HG03060 (cell line): ENCODE measurements at regions not wholly inside any gene's neighbourhood (a gene's known extent, or its start where the extent isn't known, plus 50 kb on each side); places are given as distances from the start of the nearest gene placed in this dataset.
A peak's percentile ranks its signal among the peaks of the same experiment; 100 is the strongest.

Experiments
- ATAC-seq: cut with Tn5 transposase; IDR thresholded peaks from one replicate; pipeline ENCODE4 v1.9.1; 2021; ENCODE audit warnings: low read depth, moderate number of reproducible peaks; ENCODE audit not compliant: unreplicated experiment

GRCh38 chr15:47944637-47945288 is 176.0 kb upstream of the SLC24A5 start:
- ATAC-seq, result no peak

GRCh38 chr15:47945872-47946650 is 174.7 kb upstream of the SLC24A5 start:
- no peak for ATAC-seq

GRCh38 chr15:47949815-47950214 is 171.0 kb upstream of the SLC24A5 start:
- no peak for ATAC-seq

- no peak for ATAC-seq
Measured at GRCh38 chr15:47950447-47950846, 170.3 kb upstream of the SLC24A5 start.

- no peak for ATAC-seq
Measured at GRCh38 chr15:47951781-47952180, 169.0 kb upstream of the SLC24A5 start.

GRCh38 chr15:47954196-47954595 is 166.6 kb upstream of the SLC24A5 start:
- ATAC-seq, result no peak

- ATAC-seq, result no peak
Measured at GRCh38 chr15:47955021-47955420, 165.8 kb upstream of the SLC24A5 start.

GRCh38 chr15:47959617-47960413 is 161.0 kb upstream of the SLC24A5 start:
- ATAC-seq, result no peak

GRCh38 chr15:47961401-47962090 is 159.2 kb upstream of the SLC24A5 start:
- peak; percentile 94 for ATAC-seq

GRCh38 chr15:47963265-47963664 is 157.5 kb upstream of the SLC24A5 start:
- ATAC-seq, result no peak

GRCh38 chr15:47964229-47964628 is 156.6 kb upstream of the SLC24A5 start:
- ATAC-seq, result no peak

GRCh38 chr15:47965297-47965696 is 155.5 kb upstream of the SLC24A5 start:
- ATAC-seq, result no peak

GRCh38 chr15:47968593-47968992 is 152.2 kb upstream of the SLC24A5 start:
- no peak for ATAC-seq

GRCh38 chr15:47971637-47972036 is 149.2 kb upstream of the SLC24A5 start:
- ATAC-seq, result no peak

- ATAC-seq, result no peak
Measured at GRCh38 chr15:47972738-47973137, 148.1 kb upstream of the SLC24A5 start.

GRCh38 chr15:47974724-47975123 is 146.1 kb upstream of the SLC24A5 start:
- ATAC-seq, result no peak

GRCh38 chr15:47975427-47975826 is 145.4 kb upstream of the SLC24A5 start:
- no peak for ATAC-seq

GRCh38 chr15:47983533-47983932 is 137.3 kb upstream of the SLC24A5 start:
- ATAC-seq, result no peak

- ATAC-seq, result no peak
Measured at GRCh38 chr15:47985568-47985967, 135.2 kb upstream of the SLC24A5 start.

GRCh38 chr15:47987461-47987860 is 133.3 kb upstream of the SLC24A5 start:
- no peak for ATAC-seq
